IMR-90 (cell line): ENCODE measurements at regions not wholly inside any gene's neighbourhood (a gene's known extent, or its start where the extent isn't known, plus 50 kb on each side); places are given as distances from the start of the nearest gene placed in this dataset.

Source experiments
- ATAC-seq: fragments of 200-7000 bp; cut with Tn5 transposase; 2 replicates; pipeline ENCODE4 v1.9.1; 2020; ENCODE audit warnings: low read depth, mild to moderate bottlenecking, moderate library complexity
- BruUV-seq: library from RNA; stranded (reverse); fragments of 400-500 nt; replicated peaks from 2 replicates; lab custom pipeline; 2021; lab: Mats Ljungman, UMichigan
- CTCF ChIA-PET: fragments of 300-600 bp; formaldehyde crosslinking; extraction: SDS; loops from one replicate; lab custom pipeline; 2021; ENCODE audit warnings: antibody characterized with exemption; lab: Yijun Ruan, JAX
- POLR2A ChIA-PET: fragments of 300-600 bp; sonication (Branson Sonifier 250); formaldehyde crosslinking; loops from one replicate; lab custom pipeline; 2022; ENCODE audit warnings: antibody characterized with exemption; ENCODE audit not compliant: unreplicated experiment; lab: Charles Lee
- DNase-seq: peaks from one replicate; pipeline ENCODE4 v3.0.0; 2013
- H2AFZ ChIP-seq: replicated peaks from 2 replicates; pipeline ENCODE3; 2013; ENCODE audit warnings: low read length, mild to moderate bottlenecking; ENCODE audit not compliant: poor library complexity
- H2AK5ac ChIP-seq: 2 replicates; pipeline ENCODE4 v1.6.1; 2013; ENCODE audit warnings: low read depth, low read length, inconsistent platforms
- H2AK9ac ChIP-seq: replicated peaks from 2 replicates; pipeline ENCODE3; 2013; ENCODE audit warnings: mild to moderate bottlenecking, low read depth, low read length, moderate library complexity; ENCODE audit not compliant: poor library complexity
- H2BK120ac ChIP-seq: 2 replicates; pipeline ENCODE4 v1.6.1; 2013; ENCODE audit warnings: low read depth, low read length, inconsistent platforms
- H2BK15ac ChIP-seq: 3 replicates; pipeline ENCODE4 v1.6.1; 2013; ENCODE audit warnings: low read depth, low read length, inconsistent platforms
- H2BK20ac ChIP-seq: 2 replicates; pipeline ENCODE4 v1.6.1; 2013; ENCODE audit warnings: low read depth, mild to moderate bottlenecking, inconsistent platforms, low read length, moderate library complexity
- H2BK5ac ChIP-seq: 2 replicates; pipeline ENCODE4 v1.6.1; 2013; ENCODE audit warnings: mild to moderate bottlenecking, low read depth, low read length, inconsistent platforms; ENCODE audit not compliant: poor library complexity, severe bottlenecking
- H3K14ac ChIP-seq: replicated peaks from 2 replicates; pipeline ENCODE4 v1.6.1; 2013; ENCODE audit warnings: low read depth, low read length, inconsistent platforms
- H3K18ac ChIP-seq: 2 replicates; pipeline ENCODE4 v1.6.1; 2013; ENCODE audit warnings: low read depth, low read length, control low read depth
- H3K23ac ChIP-seq: 2 replicates; pipeline ENCODE4 v1.6.1; 2013; ENCODE audit warnings: low read depth, low read length, inconsistent platforms
- H3K27ac ChIP-seq: 2 replicates; pipeline ENCODE4 v1.5.1; 2013; ENCODE audit warnings: mild to moderate bottlenecking, control low read depth, low read length; ENCODE audit not compliant: insufficient read depth
- H3K27me3 ChIP-seq: 2 replicates; pipeline ENCODE4 v1.6.1; 2013; ENCODE audit warnings: low read length; ENCODE audit not compliant: control insufficient read depth, insufficient read depth
- H3K36me3 ChIP-seq: 2 replicates; pipeline ENCODE4 v1.6.1; 2013; ENCODE audit warnings: low read length, mixed read lengths; ENCODE audit not compliant: control insufficient read depth, insufficient read depth
- H3K4ac ChIP-seq: 2 replicates; pipeline ENCODE4 v1.6.1; 2013; ENCODE audit warnings: low read depth, low read length, inconsistent platforms
- H3K4me1 ChIP-seq: 2 replicates; pipeline ENCODE4 v1.6.1; 2013; ENCODE audit warnings: low read length, mixed read lengths; ENCODE audit not compliant: control insufficient read depth, insufficient read depth
- H3K4me2 ChIP-seq: 2 replicates; pipeline ENCODE4 v1.6.1; 2013; ENCODE audit warnings: low read depth, mild to moderate bottlenecking, control low read depth, low read length, moderate library complexity
- H3K4me3 ChIP-seq: 2 replicates; pipeline ENCODE4 v1.5.1; 2013; ENCODE audit warnings: low read depth, mild to moderate bottlenecking, control low read depth, low read length, moderate library complexity; ENCODE audit not compliant: insufficient read depth
- H3K56ac ChIP-seq: 2 replicates; pipeline ENCODE4 v1.6.1; 2013; ENCODE audit warnings: low read length, inconsistent platforms; ENCODE audit not compliant: insufficient read depth; ENCODE audit errors: extremely low read depth
- H3K79me1 ChIP-seq, 2 experiments: 2 replicates each; pipeline ENCODE4 v1.6.1; 2013; ENCODE audit warnings: low read length in 2 of 2, inconsistent platforms in 1 of 2, low read depth in 1 of 2
- H3K9ac ChIP-seq: 2 replicates; pipeline ENCODE4 v1.6.1; 2013; ENCODE audit warnings: low read depth, low read length, control low read depth
- H3K9me1 ChIP-seq: 2 replicates; pipeline ENCODE4 v1.6.1; 2013; ENCODE audit warnings: low read length, inconsistent platforms; ENCODE audit not compliant: insufficient read depth
- H3K9me3 ChIP-seq: 2 replicates; pipeline ENCODE4 v1.6.1; 2013; ENCODE audit warnings: low read length; ENCODE audit not compliant: control insufficient read depth, insufficient read depth
- H4K20me1 ChIP-seq: 2 replicates; pipeline ENCODE4 v1.6.1; 2013; ENCODE audit warnings: low read length, inconsistent platforms; ENCODE audit not compliant: insufficient read depth
- H4K5ac ChIP-seq: 2 replicates; pipeline ENCODE4 v1.6.1; 2013; ENCODE audit warnings: mild to moderate bottlenecking, low read depth, low read length, control low read depth
- H4K8ac ChIP-seq, 2 experiments: 2 replicates each; pipeline ENCODE4 v1.6.1; 2013; ENCODE audit warnings: low read depth in 2 of 2, low read length in 2 of 2, control low read depth in 1 of 2, inconsistent platforms in 1 of 2
- H4K91ac ChIP-seq: 2 replicates; pipeline ENCODE4 v1.6.1; 2013; ENCODE audit warnings: low read depth, low read length, inconsistent platforms; ENCODE audit not compliant: insufficient read depth
- BHLHE40 ChIP-seq: fragments of 150-350 bp; IDR thresholded peaks from 2 replicates; pipeline ENCODE4 v1.6.1; 2016; ENCODE audit warnings: mild to moderate bottlenecking, low read depth, low read length
- CEBPB ChIP-seq: IDR thresholded peaks from 2 replicates; pipeline ENCODE4 v1.6.1; 2012; ENCODE audit warnings: low read depth, low read length, improper control_type of control experiment
- CHD1 ChIP-seq: IDR thresholded peaks from 2 replicates; pipeline ENCODE4 v1.6.1; 2012; ENCODE audit warnings: low read depth, low read length, improper control_type of control experiment
- MXI1 ChIP-seq: IDR thresholded peaks from 2 replicates; pipeline ENCODE4 v1.6.1; 2012; ENCODE audit warnings: low read depth, mild to moderate bottlenecking, low read length, moderate library complexity, borderline replicate concordance
- POLR2A ChIP-seq: IDR thresholded peaks from 2 replicates; pipeline ENCODE4 v1.6.1; 2012; ENCODE audit warnings: mild to moderate bottlenecking, low read depth, low read length
- RAD21 ChIP-seq: IDR thresholded peaks from 2 replicates; pipeline ENCODE4 v1.6.1; 2012; ENCODE audit warnings: low read length, improper control_type of control experiment
- RCOR1 ChIP-seq: IDR thresholded peaks from 2 replicates; pipeline ENCODE4 v1.6.1; 2012; ENCODE audit warnings: mild to moderate bottlenecking, low read length, improper control_type of control experiment; ENCODE audit not compliant: insufficient replicate concordance
- RFX5 ChIP-seq: IDR thresholded peaks from 2 replicates; pipeline ENCODE4 v1.8.0; 2012; ENCODE audit warnings: low read depth, mild to moderate bottlenecking, low read length, moderate library complexity
- WGBS, 2 experiments: methylation state at CpG; one replicate each; pipeline versions ENCODE4 v1.1.5 to v1.1.7; 2013; ENCODE audit warnings: missing lambda C conversion rate in 2 of 2; ENCODE audit not compliant: insufficient read length in 1 of 2; ENCODE audit errors: extremely low coverage in 2 of 2; 5-methylcytosine and 5-hydroxymethylcytosine counted together
- dilution Hi-C: fragments of 300-500 bp; cut with HindIII; formaldehyde crosslinking; loops from one replicate; pipeline ENCODE4 v1.14.3; 2018; ENCODE audit warnings: low sequenced_read_pairs; ENCODE audit not compliant: unreplicated experiment
- in situ Hi-C: fragments of 300-500 bp; cut with MboI; formaldehyde crosslinking; loops from 3 replicates; pipeline ENCODE4 v1.14.3; 2019; ENCODE audit warnings: low sequenced_read_pairs, inconsistent platforms, mixed read lengths
- intact Hi-C: fragments of 100-400 bp; cut with micrococcal nuclease; formaldehyde crosslinking; loops from 2 replicates; pipeline ENCODE4 v1.10.0; 2022
- TF ChIP-seq, protein P1 (sequence below): fragments of 150-350 bp; IDR thresholded peaks from 2 replicates; pipeline ENCODE4 v1.6.1; 2016; ENCODE audit warnings: low read depth, mild to moderate bottlenecking, low read length, moderate library complexity, borderline replicate concordance
- TF ChIP-seq, protein P2 (sequence below): conservative IDR thresholded peaks from 2 replicates; pipeline ENCODE4 v1.5.1; 2012; ENCODE audit warnings: mild to moderate bottlenecking, low read depth, low read length, improper control_type of control experiment

DNA sequence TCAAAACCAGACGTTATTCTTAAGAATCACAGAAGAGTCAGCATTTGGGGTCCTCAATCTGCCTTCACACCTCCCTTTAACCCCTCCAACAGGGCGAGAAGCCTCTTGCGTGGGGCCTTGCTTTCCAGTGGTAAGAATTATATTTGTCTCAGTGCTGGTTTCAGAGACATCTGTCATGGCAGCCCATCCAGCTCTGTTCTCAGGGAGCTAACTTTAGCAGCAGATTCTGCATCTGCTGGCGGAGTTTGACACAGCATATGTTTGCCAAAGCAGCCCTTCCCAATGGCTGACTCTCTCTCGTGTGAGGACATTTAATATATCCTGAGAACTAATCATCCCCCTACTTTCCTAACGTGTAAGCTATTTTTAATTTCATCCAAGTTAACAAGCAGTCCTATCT, 91.5 kb upstream of the BCL11A start:
- BruUV-seq: no TSS peak
- no peak overlapping the region for H2AK5ac ChIP-seq
- in situ Hi-C loops (no loop called here), intact Hi-C loops (no loop called here), dilution Hi-C loops (no loop called here)
- H2AFZ ChIP-seq: no peak overlapping the region
- no peak overlapping the region for H3K18ac ChIP-seq
- H3K23ac ChIP-seq: no peak overlapping the region
- no peak overlapping the region for H2BK20ac ChIP-seq
- H3K4ac ChIP-seq: no peak overlapping the region
- H3K4me1 ChIP-seq: no peaks in the 10 kb centered on the region
- H3K36me3 ChIP-seq: no peaks in the 10 kb centered on the region
- ATAC-seq (no peak), DNase-seq (no peak)
- no peaks in the 10 kb centered on the region; the same call in none of the 2 replicates for H3K27me3 ChIP-seq
- no peaks in the 10 kb centered on the region for H3K9me1 ChIP-seq
- WGBS, 2 experiments: 29% methylated on average over 2 of the region's 6 CpGs; no CpG with 5 or more reads in 1 of the 2 experiments
- no peak overlapping the region for H2BK5ac ChIP-seq
- H3K79me1 ChIP-seq: no peaks in the 10 kb centered on the region
- CTCF ChIA-PET: interaction anchor here (0.7 kb wide), 1 partner anchor 30 kb away, joined by 3 read pairs; no protein-coding TSS in a partner anchor
- H2BK15ac ChIP-seq: no peak overlapping the region
- H4K5ac ChIP-seq: no peak overlapping the region
- H3K4me2 ChIP-seq: no peak overlapping the region
- H3K9ac ChIP-seq: no peak overlapping the region
- H4K8ac ChIP-seq: no peak overlapping the region
- H3K9me3 ChIP-seq: no peaks in the 10 kb centered on the region
- TF ChIP-seq MXI1 (no peak), POLR2A (no peak), RAD21 (no peak), BHLHE40 (no peak), CEBPB (no peak), RFX5 (no peak), RCOR1 (no peak), CHD1 (no peak)
- TF ChIP-seq, protein P1, sequence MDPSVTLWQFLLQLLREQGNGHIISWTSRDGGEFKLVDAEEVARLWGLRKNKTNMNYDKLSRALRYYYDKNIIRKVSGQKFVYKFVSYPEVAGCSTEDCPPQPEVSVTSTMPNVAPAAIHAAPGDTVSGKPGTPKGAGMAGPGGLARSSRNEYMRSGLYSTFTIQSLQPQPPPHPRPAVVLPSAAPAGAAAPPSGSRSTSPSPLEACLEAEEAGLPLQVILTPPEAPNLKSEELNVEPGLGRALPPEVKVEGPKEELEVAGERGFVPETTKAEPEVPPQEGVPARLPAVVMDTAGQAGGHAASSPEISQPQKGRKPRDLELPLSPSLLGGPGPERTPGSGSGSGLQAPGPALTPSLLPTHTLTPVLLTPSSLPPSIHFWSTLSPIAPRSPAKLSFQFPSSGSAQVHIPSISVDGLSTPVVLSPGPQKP: no peak
- TF ChIP-seq, protein P2, sequence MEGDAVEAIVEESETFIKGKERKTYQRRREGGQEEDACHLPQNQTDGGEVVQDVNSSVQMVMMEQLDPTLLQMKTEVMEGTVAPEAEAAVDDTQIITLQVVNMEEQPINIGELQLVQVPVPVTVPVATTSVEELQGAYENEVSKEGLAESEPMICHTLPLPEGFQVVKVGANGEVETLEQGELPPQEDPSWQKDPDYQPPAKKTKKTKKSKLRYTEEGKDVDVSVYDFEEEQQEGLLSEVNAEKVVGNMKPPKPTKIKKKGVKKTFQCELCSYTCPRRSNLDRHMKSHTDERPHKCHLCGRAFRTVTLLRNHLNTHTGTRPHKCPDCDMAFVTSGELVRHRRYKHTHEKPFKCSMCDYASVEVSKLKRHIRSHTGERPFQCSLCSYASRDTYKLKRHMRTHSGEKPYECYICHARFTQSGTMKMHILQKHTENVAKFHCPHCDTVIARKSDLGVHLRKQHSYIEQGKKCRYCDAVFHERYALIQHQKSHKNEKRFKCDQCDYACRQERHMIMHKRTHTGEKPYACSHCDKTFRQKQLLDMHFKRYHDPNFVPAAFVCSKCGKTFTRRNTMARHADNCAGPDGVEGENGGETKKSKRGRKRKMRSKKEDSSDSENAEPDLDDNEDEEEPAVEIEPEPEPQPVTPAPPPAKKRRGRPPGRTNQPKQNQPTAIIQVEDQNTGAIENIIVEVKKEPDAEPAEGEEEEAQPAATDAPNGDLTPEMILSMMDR: no peak
- H2AK9ac ChIP-seq: no peak overlapping the region
- H4K91ac ChIP-seq: no peak overlapping the region
- H3K56ac ChIP-seq: no peak overlapping the region
- H2BK120ac ChIP-seq: no peak overlapping the region
- H3K27ac ChIP-seq: no peak overlapping the region
- POLR2A ChIA-PET: no interaction called here
- no peak overlapping the region for H3K4me3 ChIP-seq
- H3K14ac ChIP-seq: no peak overlapping the region
- H4K20me1 ChIP-seq: no peaks in the 10 kb centered on the region
